Pons (tissue), 1 donor: ENCODE measurements at regions not wholly inside any gene's neighbourhood (a gene's known extent, or its start where the extent isn't known, plus 50 kb on each side); places are given as distances from the start of the nearest gene placed in this dataset.

Experiments used
- DNase-seq: peaks from one replicate; pipeline ENCODE4 v3.0.0-alpha.2; 2016; ENCODE audit warnings: low spot score

DNA sequence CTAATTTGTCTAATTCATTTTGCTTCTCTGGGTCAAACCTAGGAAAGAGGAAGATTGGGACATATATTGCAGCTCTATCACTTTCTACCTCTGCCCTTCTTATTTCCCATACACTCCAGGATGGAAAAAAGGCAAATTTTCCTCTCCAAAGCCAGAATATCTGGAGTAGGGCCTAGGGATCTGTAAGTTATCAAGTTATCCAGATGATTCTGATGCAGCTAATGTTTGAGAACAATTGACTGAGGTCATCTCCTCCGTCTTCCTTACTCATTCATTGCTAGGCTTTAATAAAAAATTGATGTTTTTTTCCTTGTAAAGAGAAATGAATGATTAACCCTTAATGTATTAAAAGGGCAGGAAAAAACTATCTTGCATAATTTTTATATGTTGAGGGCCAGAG lies 211.9 kb upstream of the GLI3 start:
- no peak for DNase-seq

GRCh38 chr7:42445691-42446090 lies 208.7 kb upstream of the GLI3 start:
- no peak for DNase-seq

DNA sequence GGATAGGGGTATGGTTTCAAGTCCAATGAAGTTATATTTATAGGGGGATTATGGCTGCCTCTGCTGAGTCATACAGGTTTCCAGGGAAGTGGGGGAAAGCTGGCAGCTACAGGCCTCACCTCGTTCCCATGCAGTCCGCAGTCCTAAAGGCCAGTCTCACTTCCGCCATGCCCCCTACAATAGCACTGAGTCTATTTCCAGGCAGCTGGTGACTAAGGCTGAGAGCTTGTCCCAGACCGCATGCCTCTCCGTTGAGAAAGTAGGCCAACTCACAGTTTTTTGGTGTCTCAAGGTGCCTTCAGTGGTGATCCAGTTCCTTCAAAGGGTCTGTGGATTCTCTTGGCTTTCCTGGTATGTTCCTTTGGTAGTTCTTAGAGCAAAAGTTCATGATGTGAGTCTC lies 203.9 kb upstream of the GLI3 start:
- DNase-seq: no peak

DNA sequence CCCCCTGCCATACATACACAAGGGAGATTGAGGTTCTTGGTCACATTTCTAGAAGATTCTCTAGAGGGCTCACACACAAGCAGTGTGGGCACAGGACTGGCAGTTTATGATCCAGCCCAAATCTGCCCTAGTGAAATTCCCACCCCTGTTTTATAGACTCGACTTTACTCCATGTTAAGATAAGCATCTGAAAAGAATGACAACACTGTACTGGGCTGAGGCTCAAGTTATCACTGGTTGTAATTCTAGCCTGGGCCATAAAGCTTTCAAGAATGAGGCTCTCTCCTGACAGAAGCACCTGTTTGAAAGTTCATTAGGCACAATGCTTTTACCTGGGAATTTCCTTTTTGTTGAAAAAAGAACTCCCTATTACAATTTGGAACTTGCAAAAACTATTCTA lies 195.6 kb upstream of the GLI3 start:
- no peak for DNase-seq

DNA sequence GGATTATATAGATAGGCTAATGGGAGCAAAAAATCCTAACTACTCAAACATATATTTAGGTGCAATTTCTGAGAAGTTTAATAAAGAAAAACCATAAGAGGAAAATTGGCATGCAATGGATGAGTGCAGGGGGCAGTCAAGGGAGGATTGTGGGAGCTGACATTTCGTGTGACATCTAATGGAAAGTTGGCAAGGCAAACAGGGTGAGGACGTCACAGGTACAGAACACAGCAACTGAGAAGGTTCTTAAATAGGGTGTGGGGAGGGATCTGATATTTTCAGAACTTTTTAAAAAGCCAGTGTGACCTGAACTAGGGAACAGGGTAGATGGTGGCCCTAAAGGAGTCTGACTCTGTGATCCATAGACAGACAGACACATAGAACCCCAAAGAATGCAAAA lies 194.9 kb upstream of the GLI3 start:
- DNase-seq: no peak

- DNase-seq: no peak
Measured at GRCh38 chr7:42429339-42429738, 192.3 kb upstream of the GLI3 start.

DNA sequence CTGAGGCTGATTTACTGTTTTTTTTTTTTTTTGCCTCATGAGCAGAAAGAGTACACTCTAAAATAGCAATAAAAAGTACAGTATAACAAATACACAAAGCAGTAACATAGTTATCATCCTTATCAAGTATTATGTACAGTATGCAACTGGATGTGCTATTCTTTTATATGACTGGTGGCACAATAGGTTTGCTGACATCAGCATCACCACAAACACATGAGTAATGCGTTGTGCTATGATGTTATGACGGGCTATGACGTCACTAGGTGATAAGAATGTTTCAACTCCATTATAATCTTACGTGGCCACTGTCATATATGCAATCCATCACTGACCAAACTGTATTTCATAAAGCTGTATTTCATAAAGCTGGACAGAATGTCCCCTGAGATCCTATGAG lies 189.2 kb upstream of the GLI3 start:
- no peak for DNase-seq

- DNase-seq: no peak
Measured at GRCh38 chr7:42414941-42415505, 178.0 kb upstream of the GLI3 start.

DNA sequence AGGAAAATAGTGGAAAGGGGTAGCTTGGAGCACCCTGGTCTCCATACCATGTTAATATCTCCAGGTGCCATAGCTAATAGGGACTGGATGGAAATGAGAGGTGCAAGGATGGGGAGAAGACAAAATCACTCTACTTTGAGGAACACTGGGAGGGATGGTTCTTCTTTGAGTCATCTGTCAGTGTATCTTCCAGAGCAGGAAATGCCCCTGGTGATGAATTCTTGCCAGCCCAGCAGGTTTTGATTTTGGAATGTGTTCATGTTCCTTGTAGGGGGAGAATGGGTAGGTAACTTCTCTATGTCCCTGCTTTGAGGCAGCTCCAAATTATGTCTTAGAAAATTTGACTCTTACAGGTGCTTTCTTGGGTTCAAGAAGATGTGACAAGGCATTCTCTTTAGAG lies 177.0 kb upstream of the GLI3 start:
- no peak for DNase-seq

- DNase-seq: no peak
Measured at GRCh38 chr7:42409296-42409695, 172.3 kb upstream of the GLI3 start.

GRCh38 chr7:42407833-42408232 lies 170.8 kb upstream of the GLI3 start:
- DNase-seq: no peak

DNA sequence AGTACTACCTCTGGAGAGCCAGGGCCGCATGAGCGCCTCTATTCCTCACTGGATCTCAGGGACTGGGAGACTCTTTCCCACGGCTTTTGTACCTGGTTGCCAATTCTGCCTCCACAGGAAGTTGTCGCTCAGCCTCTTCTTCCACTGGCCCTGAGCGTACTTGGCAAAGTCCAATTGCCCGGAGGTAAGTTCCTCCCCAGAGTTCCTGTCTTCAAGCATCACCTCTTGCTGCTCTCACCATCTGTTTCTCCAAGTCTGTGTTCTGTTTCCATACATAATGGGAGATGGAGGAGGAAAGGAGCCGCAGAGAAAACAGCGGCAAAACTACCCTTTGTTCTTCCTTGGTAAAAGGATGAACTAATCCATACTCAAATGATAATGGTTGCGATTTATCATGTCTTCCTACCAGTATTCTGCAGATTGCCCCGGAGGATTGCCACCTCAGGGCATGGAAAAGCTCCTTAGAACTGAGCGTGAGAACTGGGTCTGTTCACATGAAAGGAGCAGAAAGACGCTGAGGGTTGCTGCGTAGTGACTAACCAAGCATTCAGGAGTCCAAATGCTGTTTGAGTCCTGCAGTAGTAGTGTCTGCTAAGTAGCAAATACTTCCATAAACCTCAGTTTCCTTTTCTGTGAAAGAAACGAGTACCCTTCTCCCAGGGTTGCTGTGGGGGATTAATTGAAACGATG lies 170.2 kb upstream of the GLI3 start:
- peak; percentile 5 for DNase-seq

- DNase-seq: no peak
Measured at GRCh38 chr7:42406358-42406757, 169.3 kb upstream of the GLI3 start.

DNA sequence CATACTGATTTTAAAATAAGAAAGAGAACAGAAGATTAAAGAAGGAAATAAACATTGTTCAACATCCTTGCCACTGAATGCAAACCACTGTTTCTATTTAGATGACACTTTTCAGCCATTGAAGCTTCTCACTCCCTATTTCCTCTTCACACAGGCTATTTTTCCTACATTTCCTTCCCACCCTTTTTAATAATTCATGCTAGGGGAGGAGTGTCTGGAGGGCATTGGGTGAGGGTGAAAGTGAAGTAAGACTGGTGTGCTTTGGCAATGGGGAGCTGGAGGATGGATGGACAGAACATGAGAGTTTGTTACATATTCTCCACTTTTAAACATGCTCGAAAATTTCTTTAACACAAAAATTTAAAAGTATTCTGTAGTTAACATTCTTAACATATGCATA lies 168.8 kb upstream of the GLI3 start:
- DNase-seq: no peak

DNA sequence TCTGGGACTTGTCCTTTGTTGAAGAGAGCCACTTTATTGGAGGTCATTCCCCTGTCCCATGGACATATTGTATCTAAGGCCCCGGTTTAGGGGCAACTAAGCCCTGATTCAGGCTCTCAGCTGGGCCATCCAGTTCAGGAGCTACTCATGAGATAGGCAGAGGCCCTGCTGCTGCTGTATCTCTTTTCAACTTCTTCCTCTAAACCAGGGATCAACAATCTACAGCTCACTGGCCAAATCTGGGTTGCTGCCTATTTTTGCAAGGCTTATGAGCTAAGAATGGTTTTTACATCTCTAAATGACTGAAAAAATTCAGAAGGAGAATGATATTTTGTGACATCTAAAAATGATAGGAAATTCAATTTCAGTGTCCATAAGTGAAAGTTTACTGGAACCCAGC lies 166.8 kb upstream of the GLI3 start:
- DNase-seq: no peak

- DNase-seq: no peak
Measured at GRCh38 chr7:42400961-42401360, 164.0 kb upstream of the GLI3 start.

DNA sequence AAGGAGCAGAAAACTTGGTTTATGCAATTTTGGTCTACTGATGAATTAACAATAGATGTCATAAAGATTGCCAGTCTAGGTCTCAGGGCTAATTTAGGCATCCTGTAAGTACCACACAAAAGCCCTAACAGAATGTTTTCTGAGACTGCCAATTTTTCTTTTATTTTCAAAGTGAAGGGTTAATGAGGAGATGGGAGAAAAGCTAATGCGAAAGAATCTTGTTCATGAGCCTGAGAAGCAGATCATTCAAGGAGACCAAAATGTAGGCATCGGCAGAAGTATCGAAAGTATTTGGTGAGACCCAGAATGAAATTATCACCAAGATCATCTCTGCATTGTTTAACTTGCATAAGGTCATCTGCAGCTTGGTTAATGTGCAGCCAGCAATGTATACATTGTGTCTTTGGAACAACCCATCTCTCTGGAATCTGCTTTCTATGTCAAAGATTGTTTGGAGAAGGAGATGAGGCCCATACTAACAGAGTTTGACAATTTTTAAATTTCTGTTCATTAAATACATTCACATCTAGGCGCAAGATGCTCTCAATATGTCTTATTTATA lies 163.3 kb upstream of the GLI3 start:
- no peak for DNase-seq

GRCh38 chr7:42395607-42396006 lies 158.6 kb upstream of the GLI3 start:
- DNase-seq: peak; percentile 27

DNA sequence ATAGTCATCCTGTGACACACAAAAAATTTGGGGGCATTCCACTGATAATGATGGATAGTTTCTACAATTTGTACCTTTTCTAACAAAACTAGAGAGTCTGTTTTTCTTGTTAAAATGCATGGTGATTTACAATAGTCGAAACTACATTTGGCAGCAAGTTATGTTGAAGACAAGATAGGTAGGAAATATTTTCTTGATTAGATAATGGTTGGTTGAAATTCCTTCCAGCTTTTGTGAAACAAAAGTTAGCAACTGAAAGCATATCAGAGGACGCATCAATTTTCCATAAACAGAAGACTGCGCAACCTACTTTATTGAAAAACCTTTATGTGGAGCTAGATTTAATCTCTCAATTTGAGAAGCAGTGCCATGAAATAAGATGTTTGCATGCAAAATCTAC lies 155.8 kb upstream of the GLI3 start:
- no peak for DNase-seq

GRCh38 chr7:42389697-42390096 lies 152.7 kb upstream of the GLI3 start:
- DNase-seq: no peak

DNA sequence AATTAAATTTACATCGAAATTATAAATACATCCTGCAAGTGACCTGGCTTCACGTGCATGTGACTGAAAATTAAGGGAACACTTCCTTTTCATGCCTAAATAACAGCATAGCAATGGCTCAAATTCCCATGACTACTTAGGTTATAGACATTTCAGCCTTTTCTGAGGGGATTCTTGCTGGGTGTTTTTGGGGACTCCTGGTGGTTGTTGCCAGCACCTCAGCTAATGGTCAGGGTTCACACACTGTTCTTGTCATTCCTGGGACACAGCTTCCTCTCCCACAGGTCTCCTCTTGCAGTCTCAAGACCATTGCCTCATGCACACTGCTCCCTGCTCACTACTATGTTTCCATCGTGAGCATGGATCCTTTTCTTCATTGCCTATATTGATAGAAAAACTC lies 148.9 kb upstream of the GLI3 start:
- no peak for DNase-seq

GRCh38 chr7:42381161-42381560 lies 144.2 kb upstream of the GLI3 start:
- DNase-seq: no peak

DNA sequence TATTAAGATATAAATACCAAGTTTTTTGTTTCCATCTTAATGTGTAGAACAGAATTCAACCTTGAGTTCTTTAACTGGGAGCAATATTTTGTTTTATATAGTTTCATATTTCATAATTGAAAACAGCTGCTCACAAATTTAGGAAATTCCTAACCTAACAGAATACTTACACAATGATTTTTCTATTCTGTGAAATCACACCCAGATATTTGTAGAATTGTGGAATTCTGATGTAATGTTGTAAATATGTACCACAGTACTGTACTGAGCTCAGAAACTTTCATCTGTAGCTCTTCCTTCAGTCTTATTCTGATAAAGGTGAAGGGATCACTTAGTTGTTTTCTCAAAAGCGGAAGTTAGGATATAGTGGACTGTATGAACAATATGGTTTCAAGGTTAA lies 143.4 kb upstream of the GLI3 start:
- no peak for DNase-seq

DNA sequence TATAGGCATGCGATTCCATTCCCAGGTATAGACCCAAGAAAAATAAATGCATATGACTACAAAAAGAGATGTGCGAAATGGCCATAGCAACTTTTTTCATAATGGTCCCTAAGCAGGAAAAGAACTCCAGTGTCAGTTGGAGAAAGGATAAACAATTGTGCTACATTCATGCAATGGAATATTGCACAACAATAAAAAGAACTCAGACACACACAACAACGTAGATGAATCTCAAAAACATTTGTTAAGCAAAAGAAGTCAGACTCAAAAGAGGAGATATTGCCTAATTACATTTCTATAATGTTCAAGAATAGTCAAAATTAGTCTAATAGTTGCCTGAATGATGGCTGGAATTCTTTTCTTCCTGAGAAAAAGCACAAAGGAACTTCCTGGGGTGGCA lies 141.1 kb upstream of the GLI3 start:
- DNase-seq: no peak
